Endothelial cell of umbilical vein (primary cell): ENCODE measurements at regions not wholly inside any gene's neighbourhood (a gene's known extent, or its start where the extent isn't known, plus 50 kb on each side); places are given as distances from the start of the nearest gene placed in this dataset.

Experiments
- BruUV-seq: library from RNA; stranded (reverse); fragments of 400-500 nt; replicated peaks from 2 replicates; lab custom pipeline; 2021; lab: Mats Ljungman, UMichigan
- CTCF ChIA-PET: fragments of 300-600, 350-600 bp; sonication (Branson Sonifier 250); formaldehyde crosslinking; loops from one replicate; lab custom pipeline; 2021; ENCODE audit warnings: antibody characterized with exemption, inconsistent platforms; lab: Charles Lee
- POLR2A ChIA-PET: fragments of 300-600, 350-600 bp; sonication (Branson Sonifier 250); formaldehyde crosslinking; loops from one replicate; lab custom pipeline; 2021; ENCODE audit warnings: antibody characterized with exemption, inconsistent platforms; lab: Charles Lee
- DNase-seq: peaks from one replicate; pipeline ENCODE4 v3.0.0-alpha.2; 2011; ENCODE audit warnings: low read depth, low spot score
- FAIRE-seq: peaks from 2 replicates; lab custom pipeline; 2011; peaks lifted over from hg19 to GRCh38; lab: Jason Lieb, UNC
- H2AFZ ChIP-seq: 2 replicates; pipeline ENCODE4 v1.6.0; 2012; ENCODE audit warnings: low read depth, low read length, control low read depth, inconsistent platforms
- H3K27ac ChIP-seq: 2 replicates; pipeline ENCODE4 v1.5.1; 2011; ENCODE audit warnings: low read depth, mild to moderate bottlenecking, control low read depth, low read length, moderate library complexity; ENCODE audit not compliant: insufficient read depth
- H3K27me3 ChIP-seq, 2 experiments: 2 replicates each; pipeline versions ENCODE4 v1.6.0 to v1.6.1; 2011; ENCODE audit warnings: low read length in 2 of 2, mixed read lengths in 1 of 2; ENCODE audit not compliant: control insufficient read depth in 2 of 2, insufficient read depth in 2 of 2
- H3K36me3 ChIP-seq, 2 experiments: 2 replicates in 1 of 2; 3 replicates in 1 of 2; pipeline ENCODE4 v1.5.1; 2011; ENCODE audit warnings: low read length in 2 of 2, mild to moderate bottlenecking in 1 of 2, moderate library complexity in 1 of 2; ENCODE audit not compliant: control insufficient read depth in 2 of 2, insufficient read depth in 2 of 2; ENCODE audit errors: extremely low read depth in 1 of 2
- H3K4me1 ChIP-seq: 3 replicates; pipeline ENCODE4 v1.5.1; 2011; ENCODE audit warnings: mild to moderate bottlenecking, low read length; ENCODE audit not compliant: control insufficient read depth, insufficient read depth; ENCODE audit errors: extremely low read depth
- H3K4me2 ChIP-seq: 2 replicates; pipeline ENCODE4 v1.6.1; 2011; ENCODE audit warnings: low read length, control low read depth, mixed read lengths; ENCODE audit not compliant: insufficient read depth
- H3K4me3 ChIP-seq, 3 experiments: fragments of 200-600 bp in 1 of 3; sonication (generic), shearing (Covaris generic) in 1 of 3; replicated peaks in 1 of 3; 2 replicates each; pipeline ENCODE4 v1.5.1; 2011 to 2016; ENCODE audit warnings: control low read depth in 3 of 3, low read length in 3 of 3, mild to moderate bottlenecking in 2 of 3, inconsistent platforms in 1 of 3, low read depth in 1 of 3, moderate library complexity in 1 of 3; ENCODE audit not compliant: insufficient read depth in 1 of 3
- H3K79me2 ChIP-seq: 2 replicates; pipeline ENCODE4 v1.6.0; 2012; ENCODE audit warnings: low read length, inconsistent platforms; ENCODE audit not compliant: control insufficient read depth, insufficient read depth
- H3K9ac ChIP-seq: replicated peaks from 2 replicates; pipeline ENCODE3; 2011; ENCODE audit warnings: low read length, control low read depth; ENCODE audit not compliant: insufficient read depth; ENCODE audit errors: extremely low read depth
- H3K9me1 ChIP-seq: replicated peaks from 3 replicates; pipeline ENCODE4 v1.6.0; 2011; ENCODE audit warnings: mild to moderate bottlenecking, low read length; ENCODE audit not compliant: control insufficient read depth, insufficient read depth; ENCODE audit errors: extremely low read depth
- H3K9me3 ChIP-seq: replicated peaks from 2 replicates; pipeline ENCODE4 v1.5.1; 2012; ENCODE audit warnings: low read length, inconsistent platforms; ENCODE audit not compliant: control insufficient read depth, insufficient read depth
- H4K20me1 ChIP-seq: replicated peaks from 2 replicates; pipeline ENCODE3; 2011; ENCODE audit warnings: mild to moderate bottlenecking, low read length; ENCODE audit not compliant: control insufficient read depth, insufficient read depth; ENCODE audit errors: extremely low read depth
- EZH2 ChIP-seq: IDR thresholded peaks from 2 replicates; pipeline ENCODE4 v1.6.1; 2012; ENCODE audit warnings: borderline replicate concordance, low read depth, mild to moderate bottlenecking, moderate library complexity, low read length, inconsistent platforms; ENCODE audit not compliant: severe bottlenecking
- FOS ChIP-seq: IDR thresholded peaks from 2 replicates; pipeline ENCODE4 v1.6.1; 2011; ENCODE audit warnings: mild to moderate bottlenecking, low read length, moderate library complexity, borderline replicate concordance; ENCODE audit not compliant: insufficient read depth
- GATA2 ChIP-seq: IDR thresholded peaks from 2 replicates; pipeline ENCODE4 v1.7.0; 2011; ENCODE audit warnings: low read depth, mild to moderate bottlenecking, moderate library complexity, mixed read lengths, low read length; ENCODE audit not compliant: insufficient read length, insufficient read depth
- JUN ChIP-seq: IDR thresholded peaks from 2 replicates; pipeline ENCODE4 v1.6.1; 2011; ENCODE audit warnings: borderline replicate concordance, low read depth; ENCODE audit not compliant: insufficient read length, insufficient read depth
- MYC ChIP-seq: IDR thresholded peaks from one replicate; pipeline ENCODE4 v1.6.1; 2011; ENCODE audit warnings: mild to moderate bottlenecking, low read depth, low read length
- POLR2A ChIP-seq: IDR thresholded peaks from 2 replicates; pipeline ENCODE4 v1.6.1; 2012; ENCODE audit warnings: low read depth, mild to moderate bottlenecking, control low read depth, low read length
- POLR2AphosphoS5 ChIP-seq: IDR thresholded peaks from 2 replicates; pipeline ENCODE4 v1.6.1; 2012; ENCODE audit warnings: low read depth, mild to moderate bottlenecking, control low read depth, low read length, moderate library complexity; ENCODE audit not compliant: insufficient read depth
- dilution Hi-C: fragments of 300-500 bp; cut with MboI; formaldehyde crosslinking; loops from one replicate; pipeline ENCODE4 v1.15.0; 2019; ENCODE audit warnings: low sequenced_read_pairs; ENCODE audit not compliant: extremely low pct_ligation_motif_present
- intact Hi-C: fragments of 100-400 bp; cut with micrococcal nuclease; formaldehyde crosslinking; loops from one replicate; pipeline ENCODE4 v1.10.0; 2022
- TF ChIP-seq, protein P1 (sequence below), 2 donors: IDR thresholded peaks; 1 replicate in 1 of 2; 2 replicates in 1 of 2; pipeline ENCODE4 v1.5.1; 2011; ENCODE audit warnings: low read length in 2 of 2, mild to moderate bottlenecking in 2 of 2, moderate library complexity in 2 of 2, control low read depth in 1 of 2, inconsistent platforms in 1 of 2, low read depth in 1 of 2; ENCODE audit not compliant: insufficient read depth in 1 of 2; ENCODE audit errors: extremely low read depth in 1 of 2
- TF ChIP-seq, protein P2 (sequence below): IDR thresholded peaks from 2 replicates; pipeline ENCODE4 v1.6.1; 2011; ENCODE audit not compliant: insufficient read depth, insufficient read length

DNA sequence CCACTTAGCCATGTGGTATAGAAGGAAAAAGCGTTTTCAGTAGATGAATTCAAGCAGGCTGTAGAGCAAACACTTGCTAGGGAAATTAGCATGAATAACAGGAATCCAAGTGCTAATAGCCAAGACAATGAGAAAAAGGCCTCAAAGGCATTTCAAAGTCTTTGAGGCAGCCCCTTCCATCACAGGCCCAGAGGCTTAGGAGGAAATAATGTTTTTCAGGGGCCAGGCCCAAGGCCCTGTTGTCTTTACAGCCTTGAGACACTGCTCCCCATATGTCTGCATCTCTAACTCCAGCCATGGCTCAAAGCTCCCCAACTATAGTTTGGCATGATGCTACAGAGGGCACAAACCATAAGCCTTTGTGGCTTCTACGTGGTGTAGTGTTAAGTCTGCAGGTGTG, 563.5 kb downstream of the TAF11L14 start:
- Histone ChIP-seq H3K9ac (no peak overlapping the region), H3K27ac (no peak overlapping the region), H3K9me1 (no peaks in the 10 kb centered on the region), H2AFZ (no peak overlapping the region), H3K4me3 (no peak overlapping the region), H3K36me3 (no peaks in the 10 kb centered on the region), H3K9me3 (no peaks in the 10 kb centered on the region), H3K27me3 (no peaks in the 10 kb centered on the region), H4K20me1 (no peaks in the 10 kb centered on the region), H3K4me2 (no peak overlapping the region), H3K79me2 (no peaks in the 10 kb centered on the region), H3K4me1 (no peaks in the 10 kb centered on the region)
- TF ChIP-seq MYC: no peak
- TF ChIP-seq POLR2A: no peak
- TF ChIP-seq JUN: no peak
- no peak for TF ChIP-seq GATA2
- TF ChIP-seq FOS: no peak
- TF ChIP-seq, protein P1, sequence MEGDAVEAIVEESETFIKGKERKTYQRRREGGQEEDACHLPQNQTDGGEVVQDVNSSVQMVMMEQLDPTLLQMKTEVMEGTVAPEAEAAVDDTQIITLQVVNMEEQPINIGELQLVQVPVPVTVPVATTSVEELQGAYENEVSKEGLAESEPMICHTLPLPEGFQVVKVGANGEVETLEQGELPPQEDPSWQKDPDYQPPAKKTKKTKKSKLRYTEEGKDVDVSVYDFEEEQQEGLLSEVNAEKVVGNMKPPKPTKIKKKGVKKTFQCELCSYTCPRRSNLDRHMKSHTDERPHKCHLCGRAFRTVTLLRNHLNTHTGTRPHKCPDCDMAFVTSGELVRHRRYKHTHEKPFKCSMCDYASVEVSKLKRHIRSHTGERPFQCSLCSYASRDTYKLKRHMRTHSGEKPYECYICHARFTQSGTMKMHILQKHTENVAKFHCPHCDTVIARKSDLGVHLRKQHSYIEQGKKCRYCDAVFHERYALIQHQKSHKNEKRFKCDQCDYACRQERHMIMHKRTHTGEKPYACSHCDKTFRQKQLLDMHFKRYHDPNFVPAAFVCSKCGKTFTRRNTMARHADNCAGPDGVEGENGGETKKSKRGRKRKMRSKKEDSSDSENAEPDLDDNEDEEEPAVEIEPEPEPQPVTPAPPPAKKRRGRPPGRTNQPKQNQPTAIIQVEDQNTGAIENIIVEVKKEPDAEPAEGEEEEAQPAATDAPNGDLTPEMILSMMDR (IDR thresholded peaks at IDR 0.05; ENCODE audit: extremely low read depth in 1 of 2, insufficient read depth in 1 of 2, low read depth in 1 of 2, low read length in 2 of 2): no peak
- TF ChIP-seq EZH2: no peak
- ChIA-PET POLR2A (no interaction called here), CTCF (no interaction called here)
- intact Hi-C loops (no loop called here), dilution Hi-C loops (no loop called here)
- DNase-seq (no peak), FAIRE-seq (no peak)
- BruUV-seq: no TSS peak

DNA sequence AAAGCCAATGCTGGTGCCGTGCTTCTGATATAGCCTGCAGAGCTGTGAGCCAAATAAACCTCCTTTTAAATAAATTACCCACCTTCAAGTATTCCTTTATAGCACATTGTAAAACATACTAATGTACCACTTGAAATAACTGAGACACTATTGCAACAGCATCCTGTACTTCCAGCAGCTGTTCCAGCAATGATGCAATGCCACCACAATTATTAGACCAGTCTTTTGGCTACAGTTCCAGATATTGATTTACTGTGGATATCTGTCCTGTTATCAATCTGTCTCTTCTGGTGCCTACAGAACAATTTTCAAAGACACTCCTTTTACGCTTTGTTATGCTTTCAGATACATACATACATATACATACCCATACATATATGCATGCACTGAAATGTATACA, 567.9 kb downstream of the TAF11L14 start:
- Histone ChIP-seq H3K4me1 (no peaks in the 10 kb centered on the region), H2AFZ (no peak overlapping the region), H3K27me3 (no peaks in the 10 kb centered on the region), H3K27ac (no peak overlapping the region), H3K9me1 (no peaks in the 10 kb centered on the region), H3K9me3 (no peaks in the 10 kb centered on the region), H3K9ac (no peak overlapping the region), H4K20me1 (no peaks in the 10 kb centered on the region), H3K36me3 (no peaks in the 10 kb centered on the region), H3K79me2 (no peaks in the 10 kb centered on the region), H3K4me3 (no peak overlapping the region), H3K4me2 (no peak overlapping the region)
- DNase-seq (no peak), FAIRE-seq (no peak)
- TF ChIP-seq POLR2AphosphoS5: no peak
- TF ChIP-seq, protein P1 (IDR thresholded peaks at IDR 0.05; ENCODE audit: extremely low read depth in 1 of 2, insufficient read depth in 1 of 2, low read depth in 1 of 2, low read length in 2 of 2): no peak
- TF ChIP-seq, protein P2, sequence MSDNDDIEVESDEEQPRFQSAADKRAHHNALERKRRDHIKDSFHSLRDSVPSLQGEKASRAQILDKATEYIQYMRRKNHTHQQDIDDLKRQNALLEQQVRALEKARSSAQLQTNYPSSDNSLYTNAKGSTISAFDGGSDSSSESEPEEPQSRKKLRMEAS: no peak
- no peak for TF ChIP-seq JUN
- TF ChIP-seq GATA2: no peak
- TF ChIP-seq POLR2A: no peak
- no peak for TF ChIP-seq MYC
- TF ChIP-seq FOS: no peak
- TF ChIP-seq EZH2: no peak
- ChIA-PET POLR2A (no interaction called here), CTCF (no interaction called here)
- intact Hi-C loops (no loop called here), dilution Hi-C loops (no loop called here)
- no TSS peak for BruUV-seq
